Upper lobe of right lung (tissue), 1 donor: ENCODE measurements at regions not wholly inside any gene's neighbourhood (a gene's known extent, or its start where the extent isn't known, plus 50 kb on each side); places are given as distances from the start of the nearest gene placed in this dataset.

Experiments used
- ATAC-seq: fragments of 200-7000 bp; cut with Tn5 transposase; one replicate; pipeline ENCODE4 v1.9.1; 2020; ENCODE audit warnings: mild to moderate bottlenecking, moderate library complexity
- DNase-seq: peaks from one replicate; pipeline ENCODE4 v3.0.0-alpha.2; 2020
- H3K27ac ChIP-seq: fragments of 200-600 bp; one replicate; pipeline ENCODE4 v1.8.0; 2022
- H3K27me3 ChIP-seq: fragments of 200-600 bp; one replicate; pipeline ENCODE4 v1.8.0; 2022; ENCODE audit warnings: mild to moderate bottlenecking
- H3K36me3 ChIP-seq: fragments of 200-600 bp; one replicate; pipeline ENCODE4 v1.8.0; 2022
- H3K4me1 ChIP-seq: fragments of 200-600 bp; one replicate; pipeline ENCODE4 v1.8.0; 2022
- H3K4me3 ChIP-seq: fragments of 200-600 bp; one replicate; pipeline ENCODE4 v1.8.0; 2022; ENCODE audit warnings: mild to moderate bottlenecking
- H3K9me3 ChIP-seq: fragments of 200-600 bp; one replicate; pipeline ENCODE4 v1.8.0; 2022
- CTCF ChIP-seq: fragments of 200-600 bp; IDR thresholded peaks from one replicate; pipeline ENCODE4 v1.8.0; 2022; ENCODE audit warnings: antibody characterized with exemption
- intact Hi-C: fragments of 100-400 bp; cut with DNase I; formaldehyde crosslinking; loops from one replicate; pipeline ENCODE4 v1.11.0; 2022
- donor health status: DM: no; HTN: yes; CAD: no; lungs with severe emphysema.

DNA sequence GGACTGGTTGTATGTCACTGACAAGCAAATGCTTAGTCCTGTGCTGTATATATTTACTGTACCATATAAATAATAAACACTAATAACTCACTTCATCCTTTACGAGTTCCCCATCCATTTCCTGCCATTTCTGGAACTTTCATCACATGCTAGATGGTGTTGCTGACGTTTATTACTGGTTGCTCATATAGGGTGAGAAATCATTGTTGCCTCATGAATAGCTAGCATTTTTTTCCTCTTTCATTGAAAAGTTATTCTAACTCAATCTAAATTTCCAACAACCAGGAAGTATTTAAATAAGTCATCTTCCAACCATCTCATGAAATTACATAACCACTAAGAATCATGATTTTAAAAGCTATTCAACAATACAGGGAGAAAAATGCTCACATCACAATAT is 88.6 kb upstream of the RCN1 start:
- H3K4me1 ChIP-seq: no peaks in the 10 kb centered on the region
- intact Hi-C loops: no loop called here
- no peak overlapping the region for H3K4me3 ChIP-seq
- DNase-seq: no peak
- no peaks in the 10 kb centered on the region for H3K9me3 ChIP-seq
- no peak for TF ChIP-seq CTCF
- H3K27me3 ChIP-seq: peaks cover 16% of the 10 kb centered on the region
- H3K27ac ChIP-seq: no peak overlapping the region
- ATAC-seq: no peak
- H3K36me3 ChIP-seq: no peaks in the 10 kb centered on the region

DNA sequence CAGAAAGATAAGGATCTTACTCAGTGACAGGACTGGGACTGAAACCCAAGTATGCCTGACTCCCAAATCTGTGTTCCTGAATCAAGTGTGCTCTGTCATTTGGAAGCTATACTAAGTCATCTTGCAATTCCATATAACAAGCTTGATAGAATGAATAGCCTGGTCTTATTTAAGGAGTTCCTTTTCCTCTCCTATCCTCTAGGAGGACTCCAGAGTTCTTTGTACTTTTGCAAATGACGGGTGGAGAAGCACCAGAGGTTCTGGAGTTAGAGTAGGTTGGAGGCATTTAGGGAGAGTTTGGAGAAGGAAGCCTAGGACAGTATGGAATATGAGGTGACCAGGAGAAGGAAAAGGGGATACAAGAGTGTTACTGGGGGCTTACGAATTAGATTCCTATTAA is 92.9 kb upstream of the RCN1 start:
- intact Hi-C loops: no loop called here
- no peak overlapping the region for H3K4me3 ChIP-seq
- peaks cover 15% of the 10 kb centered on the region for H3K27me3 ChIP-seq
- H3K4me1 ChIP-seq: no peaks in the 10 kb centered on the region
- no peak for TF ChIP-seq CTCF
- no peaks in the 10 kb centered on the region for H3K9me3 ChIP-seq
- ATAC-seq (no peak), DNase-seq (no peak)
- no peaks in the 10 kb centered on the region for H3K36me3 ChIP-seq
- H3K27ac ChIP-seq: no peak overlapping the region

- ATAC-seq: no peak
- Histone ChIP-seq H3K9me3 (no peaks in the 10 kb centered on the region), H3K4me1 (no peaks in the 10 kb centered on the region), H3K4me3 (no peak overlapping the region), H3K27ac (no peak overlapping the region), H3K36me3 (no peaks in the 10 kb centered on the region), H3K27me3 (peaks cover 15% of the 10 kb centered on the region)
- TF ChIP-seq CTCF: no peak
- DNase-seq: no peak
- intact Hi-C loops: no loop called here
Measured at GRCh38 chr11:31996159-31996881, 94.6 kb upstream of the RCN1 start.

DNA sequence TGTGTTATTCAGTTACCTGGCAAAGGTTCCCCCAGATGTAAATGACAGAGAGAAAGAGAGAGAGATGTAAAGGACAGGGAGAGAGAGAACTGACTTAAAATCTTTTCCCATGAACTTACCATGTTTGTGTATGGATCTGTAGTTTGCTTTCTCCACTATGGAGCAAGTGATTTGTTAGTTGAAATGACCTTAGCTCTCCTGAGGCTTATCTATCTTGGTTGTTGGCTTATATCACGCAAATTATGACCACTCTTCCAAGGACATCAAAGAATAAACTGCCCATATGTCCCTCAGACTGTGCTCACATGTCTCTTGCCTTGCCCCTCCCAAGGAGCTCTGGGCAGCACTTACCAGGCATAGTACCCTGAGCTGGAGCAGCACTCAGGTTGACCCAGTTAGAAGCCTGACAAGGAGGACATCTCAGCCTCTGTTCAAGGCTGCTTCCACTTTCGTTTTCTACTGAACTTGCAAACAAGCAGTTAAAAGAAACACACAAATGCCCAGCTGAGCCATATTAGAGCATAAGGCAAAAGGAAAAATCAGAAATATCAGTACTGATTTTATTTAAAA is 95.3 kb upstream of the RCN1 start:
- H3K27me3 ChIP-seq: peaks cover 12% of the 10 kb centered on the region
- no peak for TF ChIP-seq CTCF
- intact Hi-C loops: no loop called here
- H3K9me3 ChIP-seq: no peaks in the 10 kb centered on the region
- H3K27ac ChIP-seq: no peak overlapping the region
- no peak overlapping the region for H3K4me3 ChIP-seq
- H3K4me1 ChIP-seq: no peaks in the 10 kb centered on the region
- H3K36me3 ChIP-seq: no peaks in the 10 kb centered on the region
- DNase-seq (no peak), ATAC-seq (peak; percentile 66)

DNA sequence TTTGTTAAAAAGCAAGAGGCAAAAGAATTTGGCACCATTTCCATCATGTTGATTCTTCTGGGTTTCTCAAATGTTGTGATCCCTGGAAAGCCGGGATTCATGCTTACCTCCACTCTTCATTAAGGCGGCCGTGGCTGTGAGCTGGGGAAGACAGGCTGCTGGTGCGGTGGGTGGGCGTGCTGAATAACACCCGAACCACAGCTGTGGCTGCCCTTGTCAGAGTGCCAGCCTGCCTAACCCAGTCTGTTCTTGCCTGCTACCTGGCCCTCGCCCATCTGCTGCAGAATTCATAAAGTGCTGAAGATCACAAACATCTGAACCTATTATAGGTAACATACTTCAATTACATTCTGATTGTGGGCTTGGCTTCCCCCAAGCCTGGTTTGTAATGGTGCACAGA is 95.8 kb upstream of the RCN1 start:
- Histone ChIP-seq H3K36me3 (no peaks in the 10 kb centered on the region), H3K27me3 (peaks cover 6% of the 10 kb centered on the region), H3K4me1 (no peaks in the 10 kb centered on the region), H3K4me3 (no peak overlapping the region), H3K9me3 (no peaks in the 10 kb centered on the region), H3K27ac (no peak overlapping the region)
- DNase-seq (no peak), ATAC-seq (no peak)
- intact Hi-C loops: no loop called here
- TF ChIP-seq CTCF: no peak
